ENCODE measurements at regions not wholly inside any gene's neighbourhood (a gene's known extent, or its start where the extent isn't known, plus 50 kb on each side); places are given as distances from the start of the nearest gene placed in this dataset.
"Not testable (repeated sequence)": the region's sequence is repeated elsewhere in the genome, so short reads cannot be mapped to it uniquely, and the experiment has no call there.

DNA sequence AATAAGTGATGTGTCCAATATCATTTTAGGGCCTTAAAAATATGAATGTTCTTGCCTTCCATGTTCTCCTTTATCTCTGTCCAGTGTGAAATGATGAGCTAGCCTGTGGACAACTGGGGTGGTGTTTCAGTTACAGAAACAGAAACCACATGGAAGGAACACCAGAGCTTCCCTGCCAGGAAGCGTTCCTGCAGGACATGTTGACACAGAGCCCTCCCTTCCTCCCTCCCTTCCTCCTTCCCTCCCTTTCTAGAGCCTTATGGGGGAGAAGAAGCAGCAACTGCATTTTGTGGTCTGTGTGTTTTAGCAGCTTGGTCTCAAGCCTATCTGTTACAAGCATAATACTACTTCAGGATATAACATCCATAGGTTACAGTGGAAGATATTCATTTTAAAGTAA is 539.7 kb upstream of the NETO1 start:
- peaks cover 2% of the 10 kb centered on the region for H3K9me3 Mint-ChIP-seq
- H3K27ac Mint-ChIP-seq = no peak overlapping the region
- H3K27me3 Mint-ChIP-seq = no peaks in the 10 kb centered on the region
- H3K36me3 Mint-ChIP-seq (ENCODE audit: low read depth) = no peaks in the 10 kb centered on the region
- DNase-seq = no peak
- H3K4me3 Mint-ChIP-seq = no peak overlapping the region
- no peaks in the 10 kb centered on the region for H3K4me1 Mint-ChIP-seq (ENCODE audit: low read depth)

GRCh38 chr18:73384246-73384645 is 516.5 kb upstream of the NETO1 start:
- Mint-ChIP-seq H3K4me1 (ENCODE audit: low read depth) (no peaks in the 10 kb centered on the region), H3K27ac (no peak overlapping the region), H3K27me3 (no peaks in the 10 kb centered on the region), H3K36me3 (ENCODE audit: low read depth) (no peaks in the 10 kb centered on the region), H3K9me3 (peaks cover 6% of the 10 kb centered on the region), H3K4me3 (no peak overlapping the region)
- DNase-seq = no peak

DNA sequence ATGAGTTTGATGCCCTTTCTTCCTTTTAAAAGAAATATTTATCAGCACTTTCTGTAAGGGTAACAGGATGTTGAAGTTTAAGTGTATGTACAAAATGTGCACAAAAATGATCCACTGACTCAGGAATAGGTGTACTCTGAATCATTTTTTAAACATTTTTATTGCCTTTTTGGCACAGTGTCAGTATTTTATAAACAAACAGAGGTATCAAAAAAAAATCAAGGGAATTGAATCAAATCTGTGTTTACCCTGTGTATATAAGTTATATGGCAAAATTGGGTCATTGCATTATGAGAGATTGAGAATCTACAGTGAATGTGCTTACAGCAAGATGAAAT is 513.9 kb upstream of the NETO1 start:
- Mint-ChIP-seq H3K36me3 (ENCODE audit: low read depth) (no peaks in the 10 kb centered on the region), H3K27ac (no peak overlapping the region)
- DNase-seq = no peak

GRCh38 chr18:73381016-73381698 is 513.4 kb upstream of the NETO1 start:
- H3K27me3 Mint-ChIP-seq = no peaks in the 10 kb centered on the region
- H3K4me1 Mint-ChIP-seq (ENCODE audit: low read depth) = no peaks in the 10 kb centered on the region
- H3K4me3 Mint-ChIP-seq = no peak overlapping the region
- peaks cover 9% of the 10 kb centered on the region for H3K9me3 Mint-ChIP-seq
- no peaks in the 10 kb centered on the region for H3K36me3 Mint-ChIP-seq (ENCODE audit: low read depth)
- no peak for DNase-seq
- no peak overlapping the region for H3K27ac Mint-ChIP-seq

More for the DNA sequence above, 513.9 kb upstream of the NETO1 start:
- peaks cover 5% of the 10 kb centered on the region for H3K9me3 Mint-ChIP-seq
- no peaks in the 10 kb centered on the region for H3K4me1 Mint-ChIP-seq (ENCODE audit: low read depth)
- no peak overlapping the region for H3K4me3 Mint-ChIP-seq
- no peaks in the 10 kb centered on the region for H3K27me3 Mint-ChIP-seq

GRCh38 chr18:73366713-73367112 is 498.9 kb upstream of the NETO1 start:
- Mint-ChIP-seq H3K4me1 (ENCODE audit: low read depth) (no peaks in the 10 kb centered on the region), H3K4me3 (no peak overlapping the region), H3K27ac (no peak overlapping the region), H3K27me3 (no peaks in the 10 kb centered on the region), H3K36me3 (ENCODE audit: low read depth) (no peaks in the 10 kb centered on the region), H3K9me3 (peaks cover 11% of the 10 kb centered on the region)
- DNase-seq = no peak

GRCh38 chr18:73365018-73365417 is 497.2 kb upstream of the NETO1 start:
- DNase-seq = no peak
- Mint-ChIP-seq H3K4me3 (no peak overlapping the region), H3K4me1 (ENCODE audit: low read depth) (no peaks in the 10 kb centered on the region), H3K27me3 (no peaks in the 10 kb centered on the region), H3K9me3 (peaks cover 3% of the 10 kb centered on the region), H3K36me3 (ENCODE audit: low read depth) (no peaks in the 10 kb centered on the region), H3K27ac (no peak overlapping the region)

- DNase-seq = no peak
- no peaks in the 10 kb centered on the region for H3K36me3 Mint-ChIP-seq (ENCODE audit: low read depth)
- H3K9me3 Mint-ChIP-seq = peaks cover 2% of the 10 kb centered on the region
- H3K4me1 Mint-ChIP-seq (ENCODE audit: low read depth) = no peaks in the 10 kb centered on the region
- no peak overlapping the region for H3K4me3 Mint-ChIP-seq
- H3K27me3 Mint-ChIP-seq = no peaks in the 10 kb centered on the region
- H3K27ac Mint-ChIP-seq = no peak overlapping the region
Measured at GRCh38 chr18:73355121-73355520, 487.3 kb upstream of the NETO1 start.

GRCh38 chr18:73352546-73352945 is 484.8 kb upstream of the NETO1 start:
- no peak for DNase-seq
- no peaks in the 10 kb centered on the region for H3K4me1 Mint-ChIP-seq (ENCODE audit: low read depth)
- H3K4me3 Mint-ChIP-seq = no peak overlapping the region
- no peaks in the 10 kb centered on the region for H3K27me3 Mint-ChIP-seq
- no peak overlapping the region for H3K27ac Mint-ChIP-seq
- no peaks in the 10 kb centered on the region for H3K36me3 Mint-ChIP-seq (ENCODE audit: low read depth)
- H3K9me3 Mint-ChIP-seq = peaks cover 2% of the 10 kb centered on the region

DNA sequence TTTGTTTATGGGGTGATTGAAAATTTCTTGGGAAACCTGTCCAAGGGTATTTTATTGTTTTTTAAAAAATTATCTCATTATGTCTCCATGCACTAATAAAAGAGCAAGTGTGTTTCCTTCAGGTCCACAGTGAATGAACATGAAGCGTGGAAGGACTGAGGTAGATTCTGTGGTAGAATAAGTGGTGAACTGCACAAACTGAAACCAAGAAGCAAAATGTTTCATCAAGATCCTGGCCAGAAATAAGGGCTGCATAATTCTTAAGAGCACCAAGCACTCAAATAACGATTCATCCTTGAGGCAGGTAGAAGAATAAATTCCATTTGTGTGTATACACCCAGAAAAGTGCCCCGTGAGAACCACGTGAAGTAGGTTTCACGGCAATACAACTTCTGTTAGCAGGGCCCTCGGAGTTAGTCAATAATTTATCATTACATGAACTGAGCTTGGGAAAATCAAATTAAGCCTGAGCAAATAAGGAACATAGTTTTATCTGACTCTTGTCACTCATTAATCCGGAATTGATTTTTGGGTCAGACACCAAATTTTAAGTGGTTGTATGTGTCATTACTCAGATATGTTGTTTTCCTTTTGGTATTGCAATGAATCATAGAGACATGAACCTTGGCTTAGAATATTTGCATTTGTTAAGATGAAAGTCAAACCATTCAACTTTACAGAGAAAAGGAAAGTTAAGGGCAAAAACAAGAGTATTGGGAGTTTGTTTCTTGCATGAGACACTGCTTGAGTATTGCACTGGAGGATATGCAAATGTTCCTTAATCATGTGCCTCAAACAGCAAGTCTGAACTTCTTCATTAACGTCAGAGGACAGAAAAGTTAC is 472.6 kb upstream of the NETO1 start:
- no peak overlapping the region for H3K4me3 Mint-ChIP-seq
- H3K27me3 Mint-ChIP-seq = no peaks in the 10 kb centered on the region
- H3K36me3 Mint-ChIP-seq (ENCODE audit: low read depth) = no peaks in the 10 kb centered on the region
- no peaks in the 10 kb centered on the region for H3K4me1 Mint-ChIP-seq (ENCODE audit: low read depth)
- DNase-seq = no peak
- peaks cover 8% of the 10 kb centered on the region for H3K9me3 Mint-ChIP-seq
- H3K27ac Mint-ChIP-seq = no peak overlapping the region

- no peaks in the 10 kb centered on the region for H3K36me3 Mint-ChIP-seq (ENCODE audit: low read depth)
- H3K27ac Mint-ChIP-seq = no peak overlapping the region
- H3K4me1 Mint-ChIP-seq (ENCODE audit: low read depth) = no peaks in the 10 kb centered on the region
- H3K4me3 Mint-ChIP-seq = no peak overlapping the region
- DNase-seq = no peak
- no peaks in the 10 kb centered on the region for H3K9me3 Mint-ChIP-seq
- no peaks in the 10 kb centered on the region for H3K27me3 Mint-ChIP-seq
Measured at GRCh38 chr18:73331212-73331772, 463.5 kb upstream of the NETO1 start.

DNA sequence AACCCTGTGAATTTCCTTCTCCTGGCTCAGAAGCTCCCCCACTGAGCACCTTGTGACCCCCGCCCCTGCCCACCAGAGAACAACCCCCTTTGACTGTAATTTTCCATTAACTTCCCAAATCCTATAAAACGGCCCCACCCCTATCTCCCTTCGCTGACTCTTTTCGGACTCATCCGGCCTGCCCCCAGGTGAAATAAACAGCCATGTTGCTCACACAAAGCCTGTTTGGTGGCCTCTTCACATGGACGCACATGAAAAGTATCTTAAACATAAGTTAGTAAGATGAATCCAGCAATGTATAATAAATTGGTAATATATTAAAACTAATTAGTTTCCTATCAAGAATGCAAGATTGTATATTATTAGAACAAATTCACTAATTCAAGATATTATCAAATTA is 462.3 kb upstream of the NETO1 start:
- not testable (repeated sequence) for DNase-seq; H3K4me3 Mint-ChIP-seq; H3K9me3 Mint-ChIP-seq; H3K27ac Mint-ChIP-seq; H3K4me1 Mint-ChIP-seq (ENCODE audit: low read depth); H3K36me3 Mint-ChIP-seq (ENCODE audit: low read depth); H3K27me3 Mint-ChIP-seq

- DNase-seq; H3K27me3 Mint-ChIP-seq; H3K36me3 Mint-ChIP-seq (ENCODE audit: low read depth); H3K9me3 Mint-ChIP-seq; H3K27ac Mint-ChIP-seq; H3K4me1 Mint-ChIP-seq (ENCODE audit: low read depth); H3K4me3 Mint-ChIP-seq: not testable (repeated sequence)
Measured at GRCh38 chr18:73324187-73324831, 456.5 kb upstream of the NETO1 start.

DNA sequence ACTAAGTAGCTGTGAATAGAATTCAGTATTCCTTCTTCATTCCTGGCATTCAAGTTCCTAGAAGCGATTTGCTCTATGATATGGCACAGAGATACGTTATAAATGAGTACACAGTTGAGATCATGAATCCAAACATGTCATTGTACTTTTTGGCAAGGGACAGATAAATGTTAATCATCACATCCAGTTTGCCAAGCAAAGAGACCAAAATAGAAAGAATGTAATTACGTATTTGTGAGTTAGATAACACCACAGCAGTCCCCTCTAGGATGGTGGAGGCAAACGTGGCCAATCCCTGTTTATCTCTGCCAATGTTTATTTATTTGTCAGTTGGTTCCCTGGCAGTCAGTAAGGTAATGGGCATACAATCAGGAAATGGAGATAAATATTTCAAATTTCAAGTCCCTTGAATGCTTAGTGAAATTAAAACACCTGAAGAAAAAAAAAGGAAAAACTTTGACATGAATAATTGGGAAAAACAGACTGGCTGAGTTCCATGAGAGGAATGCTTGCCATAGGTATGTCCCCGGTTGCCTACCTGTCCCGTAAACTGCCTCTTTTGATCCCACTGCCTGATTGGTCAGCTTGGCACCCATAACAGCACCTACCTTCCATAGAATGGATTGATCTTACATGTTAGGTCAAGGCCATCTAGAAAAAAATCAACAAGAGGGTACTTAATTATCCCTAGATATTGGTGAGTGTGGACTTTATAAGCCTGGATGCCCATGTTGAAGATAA is 451.1 kb upstream of the NETO1 start:
- H3K27me3 Mint-ChIP-seq = no peaks in the 10 kb centered on the region
- H3K9me3 Mint-ChIP-seq = peaks cover 6% of the 10 kb centered on the region
- no peaks in the 10 kb centered on the region for H3K4me1 Mint-ChIP-seq (ENCODE audit: low read depth)
- H3K4me3 Mint-ChIP-seq = no peak overlapping the region
- H3K27ac Mint-ChIP-seq = no peak overlapping the region
- H3K36me3 Mint-ChIP-seq (ENCODE audit: low read depth) = no peaks in the 10 kb centered on the region
- DNase-seq = no peak

GRCh38 chr18:73316513-73316912 is 448.7 kb upstream of the NETO1 start:
- Mint-ChIP-seq H3K36me3 (ENCODE audit: low read depth) (no peaks in the 10 kb centered on the region), H3K27me3 (no peaks in the 10 kb centered on the region), H3K4me1 (ENCODE audit: low read depth) (no peaks in the 10 kb centered on the region), H3K27ac (no peak overlapping the region), H3K4me3 (no peak overlapping the region), H3K9me3 (peaks cover 9% of the 10 kb centered on the region)
- no peak for DNase-seq

Measured in activated T-cell treated with anti-CD3 and anti-CD28 coated beads, Interleukin-2, amount 50 U/mL, for 24 hours (primary cell).